Activated B cell treated with CpG ODN at 0.5 μM for 24 hours (primary cell): ENCODE measurements at regions not wholly inside any gene's neighbourhood (a gene's known extent, or its start where the extent isn't known, plus 50 kb on each side); places are given as distances from the start of the nearest gene placed in this dataset.

Source experiments
- ATAC-seq: fragments of 200-7000 bp; cut with Tn5 transposase; one replicate; pipeline ENCODE4 v1.10.0; 2021; ENCODE audit warnings: low read depth, mild to moderate bottlenecking, moderate library complexity
- CTCF ChIA-PET: fragments of 350-600 bp; sonication (Branson Sonifier 250); formaldehyde crosslinking; loops from one replicate; lab custom pipeline; 2021; ENCODE audit warnings: antibody characterized with exemption; lab: Charles Lee
- POLR2A ChIA-PET: fragments of 350-600 bp; sonication (Branson Sonifier 250); formaldehyde crosslinking; loops from one replicate; lab custom pipeline; 2021; ENCODE audit warnings: antibody characterized with exemption; lab: Charles Lee
- DNase-seq: peaks from one replicate; pipeline ENCODE4 v3.0.0; 2022
- H3K27ac Mint-ChIP-seq: one replicate; pipeline ENCODE4 v1.8.0; 2020; ENCODE audit warnings: mixed read lengths
- H3K27me3 Mint-ChIP-seq: one replicate; pipeline ENCODE4 v1.8.0; 2021; ENCODE audit warnings: mixed read lengths
- H3K36me3 Mint-ChIP-seq: one replicate; pipeline ENCODE4 v1.8.0; 2021; ENCODE audit warnings: low read depth, mixed read lengths
- H3K4me1 Mint-ChIP-seq: one replicate; pipeline ENCODE4 v1.8.0; 2021; ENCODE audit warnings: mixed read lengths
- H3K4me3 Mint-ChIP-seq: one replicate; pipeline ENCODE4 v1.8.0; 2020; ENCODE audit warnings: mild to moderate bottlenecking, mixed read lengths
- H3K9me3 Mint-ChIP-seq: one replicate; pipeline ENCODE4 v1.8.0; 2020; ENCODE audit warnings: mixed read lengths
- intact Hi-C: fragments of 100-400 bp; cut with micrococcal nuclease; formaldehyde crosslinking; loops from one replicate; pipeline ENCODE4 v1.15.1; 2024
- TF ChIP-seq, protein P1 (sequence below): fragments of 200-600 bp; IDR thresholded peaks from one replicate; pipeline ENCODE4 v1.8.0; 2022; ENCODE audit warnings: antibody characterized with exemption, mild to moderate bottlenecking

DNA sequence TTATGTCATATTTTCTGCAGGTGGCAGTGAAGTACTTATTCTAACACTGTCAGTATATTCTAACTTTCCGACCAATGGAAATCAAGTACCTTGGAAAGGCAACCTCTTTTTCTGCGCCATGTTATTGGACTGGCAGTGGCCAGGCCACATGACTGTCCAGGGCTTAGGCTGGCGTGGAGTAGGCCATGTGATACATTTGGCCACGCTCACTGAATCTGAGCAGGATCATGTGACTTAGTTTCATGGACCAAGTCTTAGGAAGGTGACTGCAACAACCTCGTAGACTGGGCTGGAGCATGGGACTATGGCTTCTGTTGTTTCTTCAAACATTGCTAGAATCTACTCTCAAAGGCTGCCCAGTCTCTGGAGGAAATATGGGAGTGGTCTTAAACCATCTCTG is 60.4 kb upstream of the HAAO start:
- Mint-ChIP-seq H3K4me3 (no peak overlapping the region), H3K36me3 (no peaks in the 10 kb centered on the region), H3K4me1 (no peaks in the 10 kb centered on the region), H3K9me3 (no peaks in the 10 kb centered on the region), H3K27ac (no peak overlapping the region), H3K27me3 (no peaks in the 10 kb centered on the region)
- DNase-seq (no peak), ATAC-seq (no peak)
- TF ChIP-seq, protein P1, sequence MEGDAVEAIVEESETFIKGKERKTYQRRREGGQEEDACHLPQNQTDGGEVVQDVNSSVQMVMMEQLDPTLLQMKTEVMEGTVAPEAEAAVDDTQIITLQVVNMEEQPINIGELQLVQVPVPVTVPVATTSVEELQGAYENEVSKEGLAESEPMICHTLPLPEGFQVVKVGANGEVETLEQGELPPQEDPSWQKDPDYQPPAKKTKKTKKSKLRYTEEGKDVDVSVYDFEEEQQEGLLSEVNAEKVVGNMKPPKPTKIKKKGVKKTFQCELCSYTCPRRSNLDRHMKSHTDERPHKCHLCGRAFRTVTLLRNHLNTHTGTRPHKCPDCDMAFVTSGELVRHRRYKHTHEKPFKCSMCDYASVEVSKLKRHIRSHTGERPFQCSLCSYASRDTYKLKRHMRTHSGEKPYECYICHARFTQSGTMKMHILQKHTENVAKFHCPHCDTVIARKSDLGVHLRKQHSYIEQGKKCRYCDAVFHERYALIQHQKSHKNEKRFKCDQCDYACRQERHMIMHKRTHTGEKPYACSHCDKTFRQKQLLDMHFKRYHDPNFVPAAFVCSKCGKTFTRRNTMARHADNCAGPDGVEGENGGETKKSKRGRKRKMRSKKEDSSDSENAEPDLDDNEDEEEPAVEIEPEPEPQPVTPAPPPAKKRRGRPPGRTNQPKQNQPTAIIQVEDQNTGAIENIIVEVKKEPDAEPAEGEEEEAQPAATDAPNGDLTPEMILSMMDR = no peak
- intact Hi-C loops = no loop called here
- ChIA-PET CTCF (no interaction called here), POLR2A (no interaction called here)

DNA sequence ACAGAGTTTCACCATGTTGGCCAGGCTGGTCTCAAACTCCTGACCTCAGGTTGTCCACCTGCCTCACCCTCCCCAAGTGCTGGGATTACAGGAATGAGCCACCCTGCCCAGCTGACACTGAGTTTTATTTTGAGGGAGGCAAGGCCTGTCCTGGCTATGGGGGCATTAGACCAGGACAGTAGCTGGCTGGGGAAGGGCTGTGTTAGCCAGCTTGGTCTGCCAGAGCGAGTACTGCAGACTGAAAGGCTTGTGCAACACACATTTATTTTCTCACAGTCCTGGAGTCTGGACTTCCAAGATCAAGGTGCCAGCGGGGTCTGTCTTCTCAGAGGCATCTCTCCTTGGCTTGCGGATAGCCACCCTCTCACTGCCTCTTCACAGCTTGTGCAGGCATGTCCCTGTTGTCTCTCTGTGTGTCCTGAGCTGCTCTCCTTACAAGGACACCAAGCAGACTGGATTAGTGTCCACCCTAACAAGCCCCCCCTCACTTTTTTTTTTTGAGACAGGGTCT is 59.4 kb upstream of the HAAO start:
- TF ChIP-seq, protein P1 = no peak
- Mint-ChIP-seq H3K27ac (no peak overlapping the region), H3K4me1 (no peaks in the 10 kb centered on the region), H3K36me3 (no peaks in the 10 kb centered on the region), H3K9me3 (no peaks in the 10 kb centered on the region), H3K4me3 (no peak overlapping the region), H3K27me3 (no peaks in the 10 kb centered on the region)
- DNase-seq (no peak), ATAC-seq (no peak)
- CTCF ChIA-PET = no interaction called here
- intact Hi-C loops = no loop called here
- POLR2A ChIA-PET = no interaction called here

DNA sequence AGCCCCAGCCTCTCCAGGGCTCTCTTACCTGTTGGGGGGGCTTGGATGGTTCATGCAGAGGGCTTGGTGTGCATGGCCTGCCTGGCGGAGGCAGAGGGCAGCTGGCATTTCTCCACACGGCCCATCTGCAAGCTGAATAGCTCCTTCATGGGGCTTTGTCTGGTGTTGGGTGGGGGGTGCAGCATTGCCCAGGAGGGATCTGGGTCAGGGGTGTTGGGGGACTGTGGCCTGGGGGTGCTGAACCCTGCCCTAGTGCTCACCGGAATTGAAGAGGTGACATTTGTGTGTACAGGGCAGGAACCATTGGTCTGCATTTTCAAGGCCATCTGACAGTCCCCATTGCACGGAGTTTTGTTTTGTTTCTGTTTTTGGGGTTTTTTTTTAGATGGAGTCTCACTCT is 58.8 kb upstream of the HAAO start:
- TF ChIP-seq, protein P1 = no peak
- CTCF ChIA-PET = no interaction called here

DNA sequence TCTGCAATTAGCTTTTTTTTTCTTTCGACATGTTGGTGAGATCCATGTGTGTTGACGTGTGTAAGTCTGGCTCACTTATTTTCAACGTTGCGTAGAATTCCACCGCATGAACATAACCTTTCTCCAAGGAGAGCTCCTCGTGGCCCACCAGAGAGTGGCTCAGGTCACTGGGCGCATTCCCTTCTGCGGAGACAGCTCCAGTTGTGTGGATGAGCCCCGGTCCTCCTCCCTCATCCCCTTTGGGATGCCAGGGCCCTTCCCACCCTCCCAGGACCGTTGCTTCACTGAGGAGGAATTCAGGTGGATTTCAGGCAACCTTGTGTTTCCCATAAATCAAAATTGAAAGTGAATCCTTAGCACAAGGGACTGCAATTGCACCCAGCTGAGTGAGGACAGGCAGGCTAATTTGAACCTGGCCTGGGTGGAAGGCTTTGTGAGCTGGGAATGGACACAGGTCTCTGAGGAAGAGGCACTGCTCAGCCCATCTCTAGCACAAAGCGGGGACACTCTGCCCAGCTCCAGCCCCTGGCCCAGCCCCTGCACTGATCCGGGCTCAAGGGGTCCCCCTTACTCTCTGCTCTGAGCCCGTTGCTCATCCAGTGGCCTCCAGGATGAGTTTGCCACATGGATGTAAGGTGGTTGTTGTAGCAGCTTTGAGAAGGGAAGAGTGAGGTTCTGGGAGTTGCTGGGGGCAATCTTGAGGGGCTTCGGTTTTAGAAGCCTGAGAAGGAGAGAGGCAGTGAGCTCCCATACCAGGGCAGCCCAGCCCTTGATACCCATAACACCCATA is 57.8 kb upstream of the HAAO start:
- intact Hi-C loops = no loop called here
- no peaks in the 10 kb centered on the region for H3K4me1 Mint-ChIP-seq
- H3K9me3 Mint-ChIP-seq = no peaks in the 10 kb centered on the region
- ChIA-PET POLR2A (no interaction called here), CTCF (no interaction called here)
- H3K27ac Mint-ChIP-seq = no peak overlapping the region
- DNase-seq (no peak), ATAC-seq (no peak)
- no peaks in the 10 kb centered on the region for H3K27me3 Mint-ChIP-seq
- TF ChIP-seq, protein P1 = no peak
- no peak overlapping the region for H3K4me3 Mint-ChIP-seq
- H3K36me3 Mint-ChIP-seq = no peaks in the 10 kb centered on the region

More for the DNA sequence above, 58.8 kb upstream of the HAAO start:
- POLR2A ChIA-PET = no interaction called here
- ATAC-seq (no peak), DNase-seq (no peak)
- no peaks in the 10 kb centered on the region for H3K36me3 Mint-ChIP-seq
- H3K27me3 Mint-ChIP-seq = no peaks in the 10 kb centered on the region
- H3K9me3 Mint-ChIP-seq = no peaks in the 10 kb centered on the region
- no peaks in the 10 kb centered on the region for H3K4me1 Mint-ChIP-seq
- no peak overlapping the region for H3K4me3 Mint-ChIP-seq
- intact Hi-C loops = no loop called here
- no peak overlapping the region for H3K27ac Mint-ChIP-seq

DNA sequence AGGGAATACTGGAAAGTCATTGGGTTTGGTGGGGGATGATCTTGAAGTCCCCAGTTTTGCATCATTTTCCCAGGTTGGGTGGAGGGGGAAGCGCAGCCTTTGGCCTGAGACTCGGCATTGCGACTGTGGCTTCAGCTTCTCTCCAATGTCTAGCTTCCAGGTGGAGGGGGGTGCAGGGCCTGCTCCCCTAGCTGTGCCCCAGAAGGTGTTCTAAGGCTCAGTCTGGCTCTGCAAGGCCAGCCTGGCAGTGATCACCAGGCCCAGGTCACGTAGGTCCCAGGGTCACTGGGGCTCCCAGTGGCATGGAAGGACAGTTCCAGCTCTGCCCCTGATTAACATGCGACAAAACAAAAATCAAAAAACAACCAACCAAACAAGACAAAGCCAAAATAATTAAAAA is 56.9 kb upstream of the HAAO start:
- CTCF ChIA-PET = no interaction called here
- DNase-seq (no peak), ATAC-seq (no peak)
- intact Hi-C loops = no loop called here
- Mint-ChIP-seq H3K4me3 (no peak overlapping the region), H3K9me3 (no peaks in the 10 kb centered on the region), H3K4me1 (no peaks in the 10 kb centered on the region), H3K27me3 (no peaks in the 10 kb centered on the region), H3K36me3 (no peaks in the 10 kb centered on the region), H3K27ac (no peak overlapping the region)
- TF ChIP-seq, protein P1 = no peak
- POLR2A ChIA-PET = no interaction called here
